GM23338 (cell line): ENCODE measurements at regions not wholly inside any gene's neighbourhood (a gene's known extent, or its start where the extent isn't known, plus 50 kb on each side); places are given as distances from the start of the nearest gene placed in this dataset.
A peak's percentile ranks its signal among the peaks of the same experiment; 100 is the strongest.

Experiments
- ATAC-seq: fragments of 200-7000 bp; cut with Tn5 transposase; 3 replicates; pipeline ENCODE4 v1.9.1; 2020
- DNase-seq: peaks from one replicate; pipeline ENCODE4 v3.0.0-alpha.2; 2015; ENCODE audit warnings: low spot score
- H2AFZ ChIP-seq: fragments of 200-600 bp; sonication (generic); 2 replicates; pipeline ENCODE4 v1.8.0; 2016; ENCODE audit warnings: antibody characterized with exemption, mild to moderate bottlenecking, moderate library complexity
- H3F3A ChIP-seq: fragments of 200-600 bp; sonication (generic); replicated peaks from 2 replicates; pipeline ENCODE4 v1.8.0; 2017; ENCODE audit warnings: antibody characterized with exemption, mixed run types, low read depth
- H3K27ac ChIP-seq: fragments of 200-600 bp; sonication (generic); 2 replicates; pipeline ENCODE4 v1.6.1; 2016; ENCODE audit warnings: low read depth
- H3K27me3 ChIP-seq: fragments of 200-600 bp; sonication (generic); 2 replicates; pipeline ENCODE4 v1.8.0; 2016; ENCODE audit warnings: mild to moderate bottlenecking, mixed run types, moderate library complexity; ENCODE audit not compliant: insufficient read depth
- H3K36me3 ChIP-seq: fragments of 200-600 bp; sonication (generic); 2 replicates; pipeline ENCODE4 v1.8.0; 2016; ENCODE audit warnings: mild to moderate bottlenecking; ENCODE audit not compliant: insufficient read depth
- H3K4me1 ChIP-seq: fragments of 200-600 bp; sonication (generic); 2 replicates; pipeline ENCODE4 v1.8.0; 2016; ENCODE audit warnings: mild to moderate bottlenecking, moderate library complexity; ENCODE audit not compliant: insufficient read depth
- H3K4me2 ChIP-seq: fragments of 200-600 bp; sonication (generic); 2 replicates; pipeline ENCODE4 v1.7.1; 2017; ENCODE audit warnings: mixed run types
- H3K4me3 ChIP-seq: fragments of 200-600 bp; sonication (generic); 2 replicates; pipeline ENCODE4 v1.6.1; 2016; ENCODE audit warnings: mixed run types
- H3K79me2 ChIP-seq: fragments of 200-600 bp; sonication (generic); replicated peaks from 2 replicates; pipeline ENCODE4 v1.8.0; 2017; ENCODE audit warnings: mild to moderate bottlenecking; ENCODE audit not compliant: insufficient read depth
- H3K9me2 ChIP-seq: fragments of 200-600 bp; sonication (generic); 2 replicates; pipeline ENCODE4 v1.8.0; 2017; ENCODE audit not compliant: insufficient read depth
- H4K20me1 ChIP-seq: fragments of 200-600 bp; sonication (generic); replicated peaks from 2 replicates; pipeline ENCODE4 v1.8.0; 2017; ENCODE audit warnings: mild to moderate bottlenecking; ENCODE audit not compliant: insufficient read depth
- H3K27ac Mint-ChIP-seq: 2 replicates; pipeline ENCODE4 v1.8.0; 2020; ENCODE audit warnings: inconsistent platforms, mild to moderate bottlenecking, moderate library complexity, mixed read lengths
- H3K27me3 Mint-ChIP-seq: 3 replicates; pipeline ENCODE4 v1.8.0; 2022; ENCODE audit warnings: low read depth, mild to moderate bottlenecking, moderate library complexity, mixed read lengths, inconsistent platforms; ENCODE audit not compliant: insufficient read depth, poor library complexity
- H3K36me3 Mint-ChIP-seq: 3 replicates; pipeline ENCODE4 v1.8.0; 2021; ENCODE audit warnings: low read depth, mild to moderate bottlenecking, inconsistent platforms, moderate library complexity, mixed read lengths
- H3K4me1 Mint-ChIP-seq: 3 replicates; pipeline ENCODE4 v1.8.0; 2020; ENCODE audit warnings: mild to moderate bottlenecking, inconsistent platforms, mixed read lengths
- H3K4me3 Mint-ChIP-seq: 3 replicates; pipeline ENCODE4 v1.8.0; 2021; ENCODE audit warnings: moderate library complexity, mild to moderate bottlenecking, inconsistent platforms, mixed read lengths
- H3K9me3 Mint-ChIP-seq: 3 replicates; pipeline ENCODE4 v1.8.0; 2020; ENCODE audit warnings: moderate library complexity, mild to moderate bottlenecking, inconsistent platforms, mixed read lengths
- CTCF ChIP-seq, 2 experiments: fragments of 200-600 bp in 1 of 2; sonication (generic) in 1 of 2; conservative IDR thresholded peaks; 2 replicates each; pipeline versions ENCODE4 v1.5.1 to v1.6.1; 2016 to 2017; ENCODE audit warnings: antibody characterized with exemption in 2 of 2, low read depth in 2 of 2, mild to moderate bottlenecking in 2 of 2, moderate library complexity in 1 of 2
- EZH2 ChIP-seq: fragments of 200-600 bp; sonication (generic); IDR thresholded peaks from one replicate; pipeline ENCODE4 v1.8.0; 2017; ENCODE audit warnings: antibody characterized with exemption, mild to moderate bottlenecking, low read depth; ENCODE audit not compliant: unreplicated experiment
- POLR2AphosphoS5 ChIP-seq: IDR thresholded peaks from 2 replicates; pipeline ENCODE4 v1.6.1; 2016; ENCODE audit warnings: antibody characterized with exemption, low read depth
- ZNF462 ChIP-seq: fragments of 250-450 bp; sonication (Bioruptor Pico); IDR thresholded peaks from 2 replicates; pipeline ENCODE4 v1.5.0; 2020; ENCODE audit warnings: mild to moderate bottlenecking, moderate library complexity

GRCh38 chr6:140058863-140059262 is 684.4 kb upstream of the CITED2 start (continued):
- TF ChIP-seq ZNF462, result no peak
- no peak for TF ChIP-seq POLR2AphosphoS5

GRCh38 chr6:140052736-140053729 is 678.6 kb upstream of the CITED2 start:
- H3K36me3 Mint-ChIP-seq, result no peaks in the 10 kb centered on the region
- ATAC-seq, result peak; percentile 40; the same call in 1 of the 3 replicates
- H3K4me1 ChIP-seq, result peaks cover 23% of the 10 kb centered on the region
- DNase-seq, result peak; percentile 51
- H3K36me3 ChIP-seq, result no peaks in the 10 kb centered on the region
- TF ChIP-seq CTCF (conservative IDR thresholded peaks at IDR 0.05; ENCODE audit: low read depth in 2 of 2), result peak; percentile 70 to 72
- no peak for TF ChIP-seq EZH2
- no peak overlapping the region for H3K4me3 Mint-ChIP-seq
- H3K27ac Mint-ChIP-seq, result no peak overlapping the region
- H4K20me1 ChIP-seq, result no peaks in the 10 kb centered on the region
- peaks cover 4% of the 10 kb centered on the region; the same call in 1 of the 2 replicates for H3K9me2 ChIP-seq
- H3K4me3 ChIP-seq, result no peak overlapping the region
- no peaks in the 10 kb centered on the region for H3K79me2 ChIP-seq
- H3K27me3 ChIP-seq, result no peaks in the 10 kb centered on the region
- H3F3A ChIP-seq, result no peaks in the 10 kb centered on the region
- H3K27me3 Mint-ChIP-seq, result no peaks in the 10 kb centered on the region
- H2AFZ ChIP-seq, result no peak overlapping the region
- H3K27ac ChIP-seq, result no peak overlapping the region
- H3K4me1 Mint-ChIP-seq, result peaks cover 24% of the 10 kb centered on the region
- no peak overlapping the region for H3K4me2 ChIP-seq
- H3K9me3 Mint-ChIP-seq, result no peaks in the 10 kb centered on the region
